ENCODE measurements at regions not wholly inside any gene's neighbourhood (a gene's known extent, or its start where the extent isn't known, plus 50 kb on each side); places are given as distances from the start of the nearest gene placed in this dataset.
"Not testable (repeated sequence)": the region's sequence is repeated elsewhere in the genome, so short reads cannot be mapped to it uniquely, and the experiment has no call there.

DNA sequence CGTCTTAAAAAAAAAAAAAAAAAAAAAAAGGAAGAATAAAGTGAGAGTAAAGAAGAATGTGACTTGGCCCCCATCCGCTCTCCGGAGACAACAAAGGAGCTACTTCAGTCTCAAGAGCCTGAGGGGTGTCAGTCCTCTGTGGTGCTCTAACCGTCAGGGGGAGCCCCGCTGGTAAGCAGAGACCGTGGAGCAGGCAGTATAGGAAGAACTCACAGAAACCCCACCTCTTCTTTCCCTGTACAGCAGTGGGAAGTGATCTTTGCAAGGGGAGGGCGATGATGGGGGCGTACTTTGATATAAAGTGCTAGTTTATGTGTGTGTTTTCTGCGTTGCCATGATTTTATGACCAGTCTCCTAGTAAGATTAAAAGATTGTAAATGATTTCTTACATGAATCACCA, 1527.3 kb downstream of the KHDRBS2 start:
- TF ChIP-seq ZNF707 (tag by site-specific recombination; IDR thresholded peaks at IDR 0.05); KLF9 (tag by site-specific recombination; IDR thresholded peaks at IDR 0.05; ENCODE audit: low read depth); GLIS2 (tag by site-specific recombination; IDR thresholded peaks at IDR 0.05); ZNF133 (tag by site-specific recombination; IDR thresholded peaks at IDR 0.05): not testable (repeated sequence)

Data from HEK293 (cell line).